HFFc6 (cell line): ENCODE measurements at regions not wholly inside any gene's neighbourhood (a gene's known extent, or its start where the extent isn't known, plus 50 kb on each side); places are given as distances from the start of the nearest gene placed in this dataset.

ENCODE experiments used
- DNase-seq: peaks from one replicate; pipeline ENCODE4 v3.0.0-alpha.2; 2018
- H3K27ac Mint-ChIP-seq: 2 replicates; pipeline ENCODE4 v1.8.0; 2020; ENCODE audit warnings: mild to moderate bottlenecking, mixed read lengths
- H3K27me3 Mint-ChIP-seq: 2 replicates; pipeline ENCODE4 v1.8.0; 2021; ENCODE audit warnings: mild to moderate bottlenecking, moderate library complexity, mixed read lengths; ENCODE audit not compliant: insufficient read depth
- H3K36me3 Mint-ChIP-seq: 2 replicates; pipeline ENCODE4 v1.8.0; 2021; ENCODE audit warnings: low read depth, mixed read lengths
- H3K4me1 Mint-ChIP-seq: 2 replicates; pipeline ENCODE4 v1.8.0; 2020; ENCODE audit warnings: low read depth, mixed read lengths
- H3K4me3 Mint-ChIP-seq: 2 replicates; pipeline ENCODE4 v1.8.0; 2020; ENCODE audit warnings: mild to moderate bottlenecking, moderate library complexity, mixed read lengths
- H3K9me3 Mint-ChIP-seq: 2 replicates; pipeline ENCODE4 v1.8.0; 2020; ENCODE audit warnings: mild to moderate bottlenecking, mixed read lengths
- TF ChIP-seq, protein P1 (sequence below): fragments of 200-600 bp; sonication (generic); IDR thresholded peaks from 2 replicates; pipeline ENCODE4 v1.5.0; 2021; ENCODE audit warnings: antibody characterized with exemption, mild to moderate bottlenecking

GRCh38 chr2:34899079-34899478 lies 1300.0 kb upstream of the FAM98A start:
- no peak for DNase-seq
- Mint-ChIP-seq H3K4me3 (no peak overlapping the region), H3K9me3 (peaks cover 27% of the 10 kb centered on the region), H3K27me3 (no peaks in the 10 kb centered on the region), H3K27ac (no peak overlapping the region), H3K4me1 (no peaks in the 10 kb centered on the region), H3K36me3 (no peaks in the 10 kb centered on the region)
- TF ChIP-seq, protein P1, sequence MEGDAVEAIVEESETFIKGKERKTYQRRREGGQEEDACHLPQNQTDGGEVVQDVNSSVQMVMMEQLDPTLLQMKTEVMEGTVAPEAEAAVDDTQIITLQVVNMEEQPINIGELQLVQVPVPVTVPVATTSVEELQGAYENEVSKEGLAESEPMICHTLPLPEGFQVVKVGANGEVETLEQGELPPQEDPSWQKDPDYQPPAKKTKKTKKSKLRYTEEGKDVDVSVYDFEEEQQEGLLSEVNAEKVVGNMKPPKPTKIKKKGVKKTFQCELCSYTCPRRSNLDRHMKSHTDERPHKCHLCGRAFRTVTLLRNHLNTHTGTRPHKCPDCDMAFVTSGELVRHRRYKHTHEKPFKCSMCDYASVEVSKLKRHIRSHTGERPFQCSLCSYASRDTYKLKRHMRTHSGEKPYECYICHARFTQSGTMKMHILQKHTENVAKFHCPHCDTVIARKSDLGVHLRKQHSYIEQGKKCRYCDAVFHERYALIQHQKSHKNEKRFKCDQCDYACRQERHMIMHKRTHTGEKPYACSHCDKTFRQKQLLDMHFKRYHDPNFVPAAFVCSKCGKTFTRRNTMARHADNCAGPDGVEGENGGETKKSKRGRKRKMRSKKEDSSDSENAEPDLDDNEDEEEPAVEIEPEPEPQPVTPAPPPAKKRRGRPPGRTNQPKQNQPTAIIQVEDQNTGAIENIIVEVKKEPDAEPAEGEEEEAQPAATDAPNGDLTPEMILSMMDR = no peak

DNA sequence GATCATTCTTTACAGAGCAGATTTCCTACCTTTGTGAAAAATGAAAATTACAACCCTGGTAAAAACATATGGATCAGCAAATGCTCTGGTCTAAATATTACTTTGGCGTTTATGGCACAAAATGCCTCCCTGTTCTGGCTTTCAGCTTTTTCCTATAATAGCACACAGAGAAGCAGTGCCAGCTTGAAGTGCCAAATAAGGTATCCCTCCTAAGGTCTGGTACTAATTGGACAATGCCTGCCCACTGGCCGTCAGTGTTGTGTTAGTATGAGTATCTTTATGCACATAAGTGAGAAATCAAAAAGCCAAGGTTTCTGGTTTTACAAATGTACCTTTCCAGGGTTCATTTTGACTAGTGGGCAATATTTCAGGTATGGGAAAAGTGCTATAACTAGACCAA lies 1293.7 kb upstream of the FAM98A start:
- peaks cover 41% of the 10 kb centered on the region for H3K9me3 Mint-ChIP-seq
- no peaks in the 10 kb centered on the region for H3K4me1 Mint-ChIP-seq
- TF ChIP-seq, protein P1 = no peak

DNA sequence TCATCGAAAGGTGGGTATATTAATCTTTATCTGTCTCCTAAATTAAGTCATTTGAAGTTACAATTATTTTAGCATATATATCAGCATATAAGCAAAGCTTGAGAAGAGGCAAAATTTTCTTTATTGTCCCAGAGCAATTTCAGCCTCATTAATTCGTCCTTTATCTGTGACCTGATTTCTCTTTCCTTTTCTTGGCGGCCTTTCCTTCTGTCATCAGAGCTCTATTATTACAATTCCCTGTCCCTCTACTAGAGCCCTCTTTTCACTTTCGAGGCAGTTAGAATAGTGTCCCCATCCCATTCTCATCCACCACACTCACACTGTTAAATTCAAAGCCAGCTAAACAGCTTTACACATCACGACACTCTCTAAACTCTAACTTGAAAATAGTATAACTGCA lies 1293.2 kb upstream of the FAM98A start:
- TF ChIP-seq, protein P1 = no peak
- no peak overlapping the region for H3K4me3 Mint-ChIP-seq
- peaks cover 38% of the 10 kb centered on the region for H3K9me3 Mint-ChIP-seq
- no peaks in the 10 kb centered on the region for H3K4me1 Mint-ChIP-seq
- no peak overlapping the region for H3K27ac Mint-ChIP-seq
- H3K27me3 Mint-ChIP-seq = no peaks in the 10 kb centered on the region
- no peak for DNase-seq
- H3K36me3 Mint-ChIP-seq = no peaks in the 10 kb centered on the region

More for the DNA sequence above, 1293.7 kb upstream of the FAM98A start:
- Mint-ChIP-seq H3K36me3 (no peaks in the 10 kb centered on the region), H3K27ac (no peak overlapping the region), H3K27me3 (no peaks in the 10 kb centered on the region), H3K4me3 (no peak overlapping the region)
- no peak for DNase-seq

- peaks cover 31% of the 10 kb centered on the region for H3K9me3 Mint-ChIP-seq
- H3K4me3 Mint-ChIP-seq = no peak overlapping the region
- no peaks in the 10 kb centered on the region for H3K36me3 Mint-ChIP-seq
- H3K27ac Mint-ChIP-seq = no peak overlapping the region
- H3K4me1 Mint-ChIP-seq = no peaks in the 10 kb centered on the region
- TF ChIP-seq, protein P1 = no peak
- no peak for DNase-seq
- H3K27me3 Mint-ChIP-seq = no peaks in the 10 kb centered on the region
These were observed 1276.1 kb upstream of the FAM98A start for GRCh38 chr2:34875091-34875745.

- no peak for DNase-seq
- Mint-ChIP-seq H3K27me3 (no peaks in the 10 kb centered on the region), H3K4me1 (no peaks in the 10 kb centered on the region), H3K27ac (no peak overlapping the region), H3K4me3 (no peak overlapping the region), H3K9me3 (peaks cover 38% of the 10 kb centered on the region), H3K36me3 (no peaks in the 10 kb centered on the region)
- TF ChIP-seq, protein P1 = no peak
These were observed 1254.5 kb upstream of the FAM98A start for GRCh38 chr2:34853646-34854045.
